HG03521 (cell line): ENCODE measurements at regions not wholly inside any gene's neighbourhood (a gene's known extent, or its start where the extent isn't known, plus 50 kb on each side); places are given as distances from the start of the nearest gene placed in this dataset.
"Not testable (repeated sequence)": the region's sequence is repeated elsewhere in the genome, so short reads cannot be mapped to it uniquely, and the experiment has no call there.

Source experiments
- ATAC-seq: cut with Tn5 transposase; IDR thresholded peaks from one replicate; pipeline ENCODE4 v1.9.1; 2021; ENCODE audit warnings: mild to moderate bottlenecking, moderate library complexity; ENCODE audit not compliant: unreplicated experiment

DNA sequence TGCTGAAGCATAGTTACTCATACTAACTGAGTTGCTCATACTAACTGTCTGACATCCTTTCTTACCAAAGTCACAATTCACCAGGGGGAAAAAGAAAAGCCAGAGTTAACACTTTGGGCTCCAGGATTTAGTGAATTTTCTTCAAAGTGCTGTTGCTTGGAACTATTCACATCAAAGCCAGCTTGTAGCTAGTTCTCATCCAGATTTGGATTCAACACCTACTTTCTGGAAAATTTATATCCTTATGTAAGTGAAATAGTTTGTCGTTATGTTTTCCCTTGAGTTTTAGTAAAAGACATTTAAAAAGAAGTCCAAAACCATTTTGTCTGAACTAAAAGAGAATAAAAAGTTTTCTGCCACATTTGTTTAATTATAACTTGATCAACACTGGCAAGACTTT is 264.6 kb downstream of the BRINP2 start:
- ATAC-seq, result no peak

DNA sequence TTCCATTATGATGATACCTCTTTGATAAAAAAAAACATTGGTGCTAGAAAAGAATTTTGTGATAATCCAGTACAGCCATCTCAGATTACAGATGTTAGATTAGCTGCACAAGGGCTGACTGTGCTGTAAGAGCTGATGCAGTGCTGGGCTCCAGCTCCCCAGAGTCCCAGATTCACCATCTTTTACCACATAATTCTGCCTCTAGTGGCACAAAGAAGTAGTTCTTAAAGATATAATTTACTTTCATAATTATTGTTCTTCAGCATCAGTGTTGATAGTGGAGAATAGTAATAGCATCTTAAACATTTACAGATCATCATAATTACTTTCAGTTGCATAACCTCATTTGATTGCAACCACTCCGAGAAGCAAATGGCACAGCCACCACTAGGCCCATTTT is 262.1 kb downstream of the BRINP2 start:
- ATAC-seq, result no peak

DNA sequence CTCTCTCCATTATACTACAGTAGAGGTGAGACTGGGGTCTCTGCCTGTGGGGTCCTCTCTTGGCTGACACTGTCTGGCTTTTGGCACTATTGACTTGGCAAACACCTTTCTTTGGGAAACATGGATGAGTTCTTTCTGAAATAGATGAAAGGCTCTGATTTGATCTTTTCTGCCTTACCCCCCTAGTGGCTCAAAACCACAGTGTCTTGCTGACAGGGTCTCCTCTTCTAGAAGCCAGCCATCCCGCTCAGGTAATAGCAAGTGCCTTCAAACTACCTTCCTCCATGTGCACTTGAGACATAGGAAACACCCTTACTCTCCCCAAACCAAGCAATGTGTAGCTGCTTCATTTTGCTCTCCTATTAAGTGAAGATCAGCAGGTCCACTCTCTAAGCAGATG is 260.4 kb downstream of the BRINP2 start:
- ATAC-seq, result no peak

DNA sequence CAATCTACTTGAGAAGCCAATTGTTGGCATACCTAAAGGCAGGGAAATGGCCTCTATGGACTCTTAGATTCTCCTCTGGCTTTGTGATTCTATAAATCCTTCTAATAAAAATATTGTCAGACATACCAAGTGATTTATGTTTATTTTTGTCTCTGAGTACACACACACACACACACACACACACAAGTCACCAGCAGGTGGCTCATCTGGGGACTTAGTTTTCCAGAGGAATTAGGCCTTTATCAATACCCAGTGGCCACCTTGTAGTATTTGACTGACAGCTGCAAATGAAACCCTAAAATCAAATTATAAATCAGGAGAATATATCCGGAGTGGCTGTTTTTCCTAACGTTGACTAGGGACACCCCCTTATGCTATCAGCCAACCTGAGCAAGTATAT is 258.5 kb downstream of the BRINP2 start:
- ATAC-seq, result no peak

DNA sequence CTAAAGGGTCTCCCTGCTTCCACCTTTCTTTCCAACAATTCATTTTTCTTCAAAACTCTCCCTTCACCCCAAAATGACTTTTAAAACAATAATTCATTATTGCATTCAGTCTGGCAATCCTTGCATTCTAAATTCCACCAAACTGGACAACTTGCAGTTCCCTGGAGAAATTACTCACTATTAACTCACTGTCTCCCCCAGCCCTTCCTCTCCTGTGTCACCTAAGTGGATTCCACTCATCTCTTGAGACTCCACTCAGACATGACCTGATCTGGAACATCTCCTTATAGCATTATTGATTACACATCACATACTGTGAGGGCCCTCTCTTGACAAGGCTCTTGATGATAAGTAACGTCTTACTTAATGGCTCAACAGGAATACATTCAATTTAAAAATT is 257.1 kb downstream of the BRINP2 start:
- no peak for ATAC-seq

DNA sequence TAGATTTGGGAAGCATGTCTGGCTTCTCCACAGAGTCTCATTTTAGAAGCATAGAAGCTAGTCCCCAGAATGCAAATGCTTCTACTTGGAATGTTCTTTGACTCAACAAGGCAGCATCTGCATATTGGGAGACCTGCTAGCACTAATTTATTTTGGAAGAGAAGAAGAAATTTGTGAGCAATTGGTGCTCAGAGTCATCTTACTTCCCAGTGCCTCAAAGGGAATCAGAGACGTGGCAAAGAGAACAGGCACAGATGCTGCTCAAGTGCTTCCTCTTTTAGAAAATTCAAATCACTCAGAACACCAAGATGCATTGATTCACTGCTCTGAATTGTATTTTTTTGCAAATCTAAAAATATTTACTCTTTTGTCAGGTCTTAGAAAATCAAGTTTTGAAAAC is 255.7 kb downstream of the BRINP2 start:
- no peak for ATAC-seq

DNA sequence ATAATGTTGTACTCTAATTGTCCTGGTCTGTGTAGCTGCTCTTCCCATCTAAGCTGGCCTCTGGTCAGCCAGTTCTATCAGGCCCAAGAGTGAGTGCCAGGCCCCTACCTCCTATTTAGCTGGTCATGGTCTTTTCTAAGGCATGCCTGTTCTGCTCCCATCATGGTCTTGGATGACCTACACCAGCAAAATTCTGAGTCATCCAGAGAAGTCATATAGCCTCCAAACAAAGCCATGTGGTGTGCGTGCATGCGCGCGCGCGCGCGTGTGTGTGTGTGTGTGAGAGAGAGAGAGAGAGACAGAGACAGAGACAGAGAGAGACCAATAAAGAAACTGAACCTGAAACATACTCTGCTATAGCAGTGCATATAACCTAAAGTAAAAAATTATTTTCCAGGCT is 254.4 kb downstream of the BRINP2 start:
- ATAC-seq, result no peak

DNA sequence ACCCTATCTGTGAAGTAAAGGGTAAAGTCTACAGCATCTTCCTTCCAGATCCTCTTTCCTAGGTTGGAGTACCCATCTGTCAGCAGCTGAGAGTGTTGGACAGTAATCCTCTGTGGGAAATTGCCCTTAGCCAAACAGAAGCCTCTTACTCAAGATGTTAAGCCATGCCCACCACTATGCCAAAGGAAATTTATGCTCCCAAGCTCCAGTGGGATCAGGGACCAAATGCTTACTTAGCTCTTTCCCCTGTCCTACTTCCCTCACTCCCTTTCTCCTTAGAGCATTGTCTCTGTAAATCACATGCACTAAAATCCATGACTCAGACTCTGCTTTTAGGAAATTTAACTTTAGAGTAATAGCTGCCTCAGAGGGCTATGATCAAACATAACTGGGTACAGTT is 254.0 kb downstream of the BRINP2 start:
- no peak for ATAC-seq

DNA sequence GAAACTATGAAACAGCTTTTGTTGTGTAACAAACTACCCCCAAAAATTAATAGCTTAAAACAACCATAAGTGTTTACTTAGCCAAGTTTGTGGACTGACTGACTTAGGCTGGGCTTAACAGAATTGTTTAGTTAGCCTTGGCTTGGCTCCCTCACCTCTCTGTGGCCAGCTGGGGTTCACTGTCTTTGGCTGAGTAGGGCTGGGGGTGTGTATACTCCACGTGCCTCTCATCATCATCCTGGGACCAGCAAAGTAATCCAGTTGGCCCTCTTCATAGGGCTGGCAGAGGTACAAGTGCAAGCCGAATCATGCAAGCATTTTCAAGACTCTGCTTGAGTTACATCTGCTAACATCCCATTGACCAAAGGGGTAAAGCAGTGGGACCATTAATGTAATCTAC is 252.3 kb downstream of the BRINP2 start:
- ATAC-seq, result no peak

DNA sequence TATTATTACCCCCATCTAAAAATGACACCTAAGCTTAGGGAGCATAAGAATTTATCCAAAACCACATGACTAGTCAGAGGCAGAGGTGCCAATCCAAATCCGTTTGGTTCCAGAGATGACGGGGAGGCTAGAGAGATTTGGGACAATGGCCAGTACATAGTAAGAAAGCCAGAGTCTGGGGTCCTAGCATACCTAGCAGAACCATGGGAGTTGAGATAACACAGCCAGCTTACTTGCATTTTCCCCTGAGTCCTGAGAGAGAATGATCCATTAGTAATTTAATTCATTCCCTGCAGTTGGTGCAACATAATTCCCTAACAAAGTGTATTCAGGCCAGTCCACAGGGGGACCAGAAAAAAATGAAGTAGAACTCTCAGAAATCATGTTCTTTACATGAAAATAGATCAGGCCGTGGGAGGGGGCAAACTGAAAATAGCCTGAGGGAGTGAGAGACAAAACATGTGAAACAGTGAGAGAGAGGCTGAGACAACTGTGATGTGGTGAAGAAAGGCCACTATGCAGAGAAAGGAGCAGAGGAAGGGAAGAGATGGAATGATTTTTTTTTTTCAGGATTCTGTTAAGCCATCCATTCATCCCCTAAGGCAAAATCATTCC is 243.3 kb downstream of the BRINP2 start:
- no peak for ATAC-seq

DNA sequence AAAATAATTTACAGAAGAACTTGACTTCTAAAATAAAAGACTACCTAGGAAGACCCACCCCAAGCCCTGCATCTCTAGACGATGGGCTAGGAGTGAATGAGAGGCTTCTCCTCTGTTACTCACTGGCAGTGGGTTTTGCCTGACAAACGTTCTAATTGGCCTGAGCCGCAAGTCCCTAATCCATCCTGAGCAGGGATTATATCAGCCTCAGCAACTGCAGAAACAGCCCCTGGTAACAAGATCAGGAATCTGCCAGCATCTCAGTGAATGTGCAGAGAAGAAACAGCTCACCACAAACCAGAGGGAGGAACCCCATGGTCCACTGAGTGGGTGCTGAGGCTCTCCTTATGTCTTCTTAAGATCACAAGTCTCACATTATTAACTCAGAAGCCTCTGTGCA is 240.6 kb downstream of the BRINP2 start:
- ATAC-seq, result no peak

DNA sequence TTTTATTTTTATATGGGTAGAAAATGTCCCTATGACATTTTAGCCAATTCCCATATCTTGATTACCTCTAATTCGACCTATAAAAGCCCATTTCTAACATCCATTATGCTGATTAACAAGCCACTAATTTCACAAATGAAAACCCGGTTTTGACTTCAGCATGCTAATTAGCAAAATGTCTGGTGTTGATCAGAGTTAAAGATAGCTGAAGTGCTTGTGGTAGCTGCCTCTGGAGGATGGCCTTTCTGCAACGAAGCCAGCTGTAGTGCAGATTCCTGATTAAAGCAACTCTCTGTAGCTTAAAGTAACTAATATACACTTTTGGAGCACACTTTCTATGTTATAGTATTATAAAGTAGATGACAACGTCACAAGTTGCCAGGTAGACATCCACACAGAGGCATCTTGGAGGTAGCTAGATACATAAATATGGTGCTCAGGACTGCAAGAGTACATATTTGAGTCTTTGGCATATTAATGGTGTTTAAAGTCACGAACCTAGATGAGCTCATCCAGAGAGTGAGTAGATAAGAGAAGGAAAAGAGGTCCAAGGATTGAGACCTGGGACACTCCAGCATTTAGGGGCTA is 239.5 kb downstream of the BRINP2 start:
- no peak for ATAC-seq

DNA sequence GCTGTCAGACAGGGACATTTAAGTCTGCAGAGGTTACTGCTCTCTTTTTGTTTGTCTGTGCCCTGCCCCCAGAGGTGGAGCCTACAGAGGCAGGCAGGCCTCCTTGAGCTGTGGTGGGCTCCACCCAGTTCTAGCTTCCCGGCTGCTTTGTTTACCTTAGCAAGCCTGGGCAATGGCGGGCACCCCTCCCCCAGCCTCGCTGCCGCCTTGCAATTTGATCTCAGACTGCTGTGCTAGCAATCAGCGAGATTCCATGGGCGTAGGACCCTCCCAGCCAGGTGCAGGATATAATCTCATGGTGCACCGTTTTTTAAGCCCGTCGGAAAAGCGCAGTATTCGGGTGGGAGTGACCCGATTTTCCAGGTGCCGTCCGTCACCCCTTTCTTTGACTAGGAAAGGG is 235.6 kb downstream of the BRINP2 start:
- ATAC-seq, result not testable (repeated sequence)

DNA sequence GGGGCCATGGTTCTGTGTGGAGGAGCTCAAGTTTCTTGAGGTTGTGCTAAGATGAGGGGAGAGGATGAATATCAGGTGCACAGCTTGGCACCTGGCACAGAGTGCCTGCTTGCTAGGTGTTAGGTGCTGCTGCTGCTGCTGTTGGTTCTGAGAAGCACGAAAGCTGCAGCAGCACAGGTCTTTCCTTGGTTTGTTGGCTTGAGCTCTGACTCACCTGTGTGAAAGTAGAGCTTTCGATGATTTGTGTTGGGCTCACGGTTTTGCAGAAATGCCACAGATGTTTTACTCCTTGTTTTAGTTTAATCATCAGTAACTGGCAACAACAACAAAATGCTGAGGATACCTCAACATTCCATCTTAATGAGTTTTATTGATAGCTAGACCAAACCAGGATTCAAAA is 221.6 kb downstream of the BRINP2 start:
- no peak for ATAC-seq

DNA sequence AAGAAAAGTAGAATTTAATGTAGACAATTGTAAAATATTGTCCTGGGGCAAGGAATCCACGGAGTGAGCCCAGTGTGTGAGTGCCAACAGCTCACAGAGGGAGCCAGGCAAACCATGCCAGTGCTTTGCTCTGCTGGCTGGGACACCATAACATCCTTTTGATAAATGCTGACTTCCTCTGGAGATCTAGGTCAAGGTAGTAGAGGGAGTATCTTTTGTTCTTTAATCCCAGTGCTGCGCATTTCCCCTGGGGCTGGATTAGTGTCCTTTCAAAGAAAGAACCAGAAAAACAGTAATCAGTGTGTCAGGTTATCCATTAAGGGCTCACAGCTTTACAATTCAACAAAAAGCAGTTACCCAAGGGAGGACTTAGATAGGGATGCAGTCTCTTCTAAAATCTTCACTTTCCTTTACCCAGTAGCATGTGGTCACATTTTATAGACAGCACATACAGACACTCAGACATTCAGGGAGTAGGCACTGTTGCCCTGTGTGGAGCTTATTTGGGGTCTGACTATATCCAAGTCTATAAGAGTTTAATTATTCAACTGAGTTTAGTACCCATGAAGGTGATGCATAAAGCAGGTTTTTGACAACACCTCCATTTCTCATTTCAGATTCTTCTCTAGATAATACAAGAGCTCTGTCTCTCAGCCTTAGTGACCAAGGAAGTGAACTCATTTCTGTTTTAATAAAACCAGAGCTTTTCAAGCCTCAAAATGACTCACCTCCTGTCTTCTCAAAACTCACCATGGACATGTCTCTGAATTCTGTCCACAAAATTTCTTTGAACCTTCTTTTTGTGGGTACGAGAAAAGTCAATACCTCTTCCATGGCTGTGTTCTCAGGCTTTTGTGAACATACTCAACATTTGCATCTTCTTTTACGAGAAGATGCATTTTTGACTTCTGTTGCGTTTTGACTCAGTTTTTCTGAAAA is 215.3 kb downstream of the BRINP2 start:
- ATAC-seq, result no peak

DNA sequence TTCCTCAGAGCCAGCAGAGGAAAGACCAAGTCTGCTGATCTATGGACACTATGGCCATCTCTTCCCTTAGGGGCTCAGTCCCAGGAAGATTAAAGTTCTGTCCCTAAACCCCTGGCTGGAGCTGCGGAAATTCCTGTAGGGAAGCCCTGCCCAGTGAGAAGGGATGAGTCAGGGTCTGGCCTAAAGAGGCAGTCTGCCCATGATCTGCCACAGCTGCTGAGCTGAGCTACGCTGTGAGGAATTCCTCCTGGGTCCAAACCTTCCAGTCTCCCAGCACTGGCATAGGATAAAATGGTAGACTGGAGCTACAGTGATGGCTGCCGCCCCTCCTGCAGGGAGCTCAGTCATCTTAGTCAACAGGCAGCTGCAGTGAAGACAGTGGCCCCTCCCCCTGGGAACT is 213.7 kb downstream of the BRINP2 start:
- ATAC-seq, result no peak

DNA sequence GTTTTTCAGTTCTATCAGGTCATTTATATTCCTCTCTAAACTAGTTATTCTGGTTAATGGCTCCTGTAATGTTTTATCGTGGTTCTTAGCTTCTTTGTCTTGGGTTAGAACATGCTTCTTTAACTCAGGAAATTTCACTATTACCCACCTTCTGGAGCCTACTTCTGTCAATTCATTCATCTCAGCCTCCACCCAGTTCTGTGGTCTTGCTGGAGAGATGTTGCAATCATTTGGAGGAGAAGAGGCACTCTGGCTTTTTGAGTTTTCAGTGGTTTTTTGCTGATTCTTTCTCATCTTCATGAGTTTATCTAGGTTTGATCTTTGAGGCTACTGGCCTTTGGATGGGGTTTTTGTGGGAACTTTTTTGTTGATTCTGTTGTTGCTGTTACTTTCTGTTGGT is 213.0 kb downstream of the BRINP2 start:
- ATAC-seq, result no peak

DNA sequence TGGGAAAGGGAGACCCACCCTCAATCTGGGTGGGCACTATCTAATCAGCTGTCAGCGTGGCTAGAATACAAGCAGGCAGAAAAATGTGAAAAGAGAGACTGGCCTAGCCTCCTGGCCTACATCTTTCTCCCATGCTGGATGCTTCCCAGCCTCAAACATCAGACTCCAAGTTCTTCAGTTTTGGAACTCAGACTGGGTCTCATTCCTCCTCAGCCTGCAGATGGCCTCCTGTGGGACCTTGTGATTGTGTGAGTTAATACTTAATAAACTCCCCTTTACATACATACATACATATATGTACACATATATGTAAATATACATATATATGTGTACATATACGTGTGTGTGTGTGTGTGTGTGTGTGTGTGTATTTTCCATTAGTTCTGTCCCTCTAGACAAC is 207.1 kb downstream of the BRINP2 start:
- no peak for ATAC-seq

DNA sequence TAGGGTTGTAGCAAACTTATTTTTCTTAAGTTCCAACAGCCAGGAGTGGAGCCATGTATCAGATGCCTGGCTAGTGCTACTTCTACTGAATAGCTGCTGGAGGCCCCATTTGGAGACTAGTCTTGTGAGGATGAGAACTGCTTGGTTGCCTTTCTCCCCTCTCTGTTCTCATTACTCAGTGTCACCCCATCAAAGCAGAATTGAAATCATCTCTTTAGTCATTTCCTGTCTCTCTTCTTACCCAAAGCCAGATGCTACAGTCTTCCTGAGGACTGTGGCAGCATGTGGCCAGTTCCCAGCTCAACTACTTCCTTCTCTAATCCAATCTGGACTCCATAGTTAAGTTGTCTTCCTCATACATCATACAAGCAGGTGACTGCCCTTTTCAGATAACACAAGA is 197.5 kb downstream of the BRINP2 start:
- ATAC-seq, result no peak

DNA sequence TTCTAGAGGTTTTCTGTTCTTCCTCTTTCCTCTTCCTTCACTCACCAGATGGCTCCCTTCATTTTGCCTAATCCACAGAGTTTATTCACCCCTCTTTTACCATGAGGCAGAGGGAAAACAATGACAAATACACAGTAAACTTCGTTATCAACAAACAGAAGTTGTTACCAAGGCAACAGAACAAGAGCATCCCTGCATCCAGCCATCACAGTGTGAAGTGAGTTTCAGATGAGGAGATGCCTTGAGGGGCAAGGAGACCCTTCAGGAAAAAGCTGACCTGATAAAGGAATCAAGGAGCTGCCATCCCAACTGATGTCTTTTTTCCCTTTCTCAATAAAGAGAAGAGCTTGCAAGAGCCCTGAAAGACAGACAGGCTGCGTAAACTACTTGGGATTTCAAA is 195.3 kb downstream of the BRINP2 start:
- ATAC-seq, result no peak

DNA sequence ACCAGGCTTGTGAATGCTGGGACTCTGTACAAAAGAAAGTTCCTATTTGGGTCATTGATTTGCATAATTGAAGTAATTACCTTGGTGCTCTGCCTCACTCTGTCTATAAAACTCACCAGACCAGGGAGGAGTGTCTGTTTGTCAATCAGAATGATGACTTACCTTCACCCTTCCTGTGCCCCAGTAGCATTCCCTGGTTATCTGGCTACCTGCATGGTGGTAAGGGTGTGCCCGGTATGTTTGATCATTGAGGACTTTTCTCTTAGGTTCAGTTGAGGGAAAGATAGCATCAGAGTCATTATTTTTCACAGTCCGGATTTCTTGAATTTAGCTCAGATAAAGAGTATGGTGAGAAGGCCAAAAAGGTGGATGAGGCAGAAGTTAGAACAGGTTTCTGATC is 190.0 kb downstream of the BRINP2 start:
- no peak for ATAC-seq
